NB4 (cell line): ENCODE measurements at regions not wholly inside any gene's neighbourhood (a gene's known extent, or its start where the extent isn't known, plus 50 kb on each side); places are given as distances from the start of the nearest gene placed in this dataset.

Experiments used
- POLR2A ChIP-seq: IDR thresholded peaks from 2 replicates; pipeline ENCODE4 v1.6.1; 2011; ENCODE audit warnings: mild to moderate bottlenecking; ENCODE audit not compliant: insufficient read length; ENCODE audit errors: extremely low read depth
- TF ChIP-seq, protein P1 (sequence below): IDR thresholded peaks from one replicate; pipeline ENCODE4 v1.5.1; 2012; ENCODE audit warnings: low read depth, low read length

DNA sequence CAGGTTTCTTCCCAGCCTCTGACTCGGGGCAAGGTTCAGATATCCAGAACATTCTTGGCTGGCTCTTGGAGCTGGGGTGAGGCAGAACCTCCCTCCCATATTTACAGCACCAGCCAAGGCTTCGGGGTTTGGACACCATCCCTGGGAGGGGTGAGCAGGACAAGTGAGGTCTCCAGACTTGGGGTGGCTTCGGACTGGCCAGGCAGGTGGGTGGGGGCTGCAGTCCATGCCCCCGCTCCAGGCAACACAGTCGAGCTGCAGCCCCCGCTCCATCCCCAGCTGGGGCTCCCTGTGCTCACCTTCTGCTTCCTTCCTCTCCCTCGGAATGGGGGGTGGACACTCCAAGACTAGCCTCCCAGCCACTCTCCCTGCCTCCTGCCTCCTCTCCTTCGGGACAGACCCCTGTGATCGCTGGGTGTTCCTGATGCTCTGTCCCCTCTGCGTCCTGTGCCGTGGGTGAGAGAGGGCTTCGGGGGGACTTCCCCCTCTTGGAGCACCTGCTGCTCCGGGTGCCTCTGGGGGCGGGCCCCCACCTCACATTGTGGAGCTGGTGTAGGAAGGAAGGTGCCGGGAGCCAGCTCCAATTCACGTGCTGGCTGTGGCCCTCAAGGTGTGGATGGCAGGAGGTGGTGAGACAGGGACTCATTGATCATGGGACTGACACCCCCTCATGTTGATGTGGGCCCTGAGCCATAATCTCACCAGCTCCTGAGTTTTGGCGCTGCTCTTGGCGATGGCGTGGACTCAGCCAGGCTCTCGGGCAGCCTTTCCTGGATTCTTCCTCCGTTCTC, 189.2 kb downstream of the SEC14L1 start:
- TF ChIP-seq, protein P1, sequence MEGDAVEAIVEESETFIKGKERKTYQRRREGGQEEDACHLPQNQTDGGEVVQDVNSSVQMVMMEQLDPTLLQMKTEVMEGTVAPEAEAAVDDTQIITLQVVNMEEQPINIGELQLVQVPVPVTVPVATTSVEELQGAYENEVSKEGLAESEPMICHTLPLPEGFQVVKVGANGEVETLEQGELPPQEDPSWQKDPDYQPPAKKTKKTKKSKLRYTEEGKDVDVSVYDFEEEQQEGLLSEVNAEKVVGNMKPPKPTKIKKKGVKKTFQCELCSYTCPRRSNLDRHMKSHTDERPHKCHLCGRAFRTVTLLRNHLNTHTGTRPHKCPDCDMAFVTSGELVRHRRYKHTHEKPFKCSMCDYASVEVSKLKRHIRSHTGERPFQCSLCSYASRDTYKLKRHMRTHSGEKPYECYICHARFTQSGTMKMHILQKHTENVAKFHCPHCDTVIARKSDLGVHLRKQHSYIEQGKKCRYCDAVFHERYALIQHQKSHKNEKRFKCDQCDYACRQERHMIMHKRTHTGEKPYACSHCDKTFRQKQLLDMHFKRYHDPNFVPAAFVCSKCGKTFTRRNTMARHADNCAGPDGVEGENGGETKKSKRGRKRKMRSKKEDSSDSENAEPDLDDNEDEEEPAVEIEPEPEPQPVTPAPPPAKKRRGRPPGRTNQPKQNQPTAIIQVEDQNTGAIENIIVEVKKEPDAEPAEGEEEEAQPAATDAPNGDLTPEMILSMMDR, result no peak
- no peak for TF ChIP-seq POLR2A
